Caco-2 (cell line): ENCODE measurements at regions not wholly inside any gene's neighbourhood (a gene's known extent, or its start where the extent isn't known, plus 50 kb on each side); places are given as distances from the start of the nearest gene placed in this dataset.

Experiments used
- BruUV-seq: library from RNA; stranded (reverse); fragments of 400-500 nt; replicated peaks from 2 replicates; lab custom pipeline; 2021; lab: Mats Ljungman, UMichigan
- CTCF ChIA-PET: fragments of 300-600 bp; sonication (Branson Sonifier 250); formaldehyde crosslinking; loops from one replicate; lab custom pipeline; 2022; ENCODE audit warnings: antibody characterized with exemption; lab: Charles Lee
- POLR2A ChIA-PET: fragments of 300-600 bp; sonication (Branson Sonifier 250); formaldehyde crosslinking; loops from one replicate; lab custom pipeline; 2022; ENCODE audit warnings: antibody characterized with exemption; lab: Charles Lee
- DNase-seq, 2 experiments: peaks; one replicate each; pipeline versions ENCODE4 v3.0.0 to v3.0.0-alpha.2; 2020 to 2022
- H3K27me3 ChIP-seq: replicated peaks from 2 replicates; pipeline ENCODE4 v1.6.0; 2011; ENCODE audit warnings: low read length; ENCODE audit not compliant: control insufficient read depth, insufficient read depth
- H3K36me3 ChIP-seq: 2 replicates; pipeline ENCODE4 v1.5.1; 2011; ENCODE audit warnings: low read length; ENCODE audit not compliant: control insufficient read depth, insufficient read depth
- H3K4me1 ChIP-seq: fragments of 250-450 bp; sonication (Bioruptor Pico); 2 replicates; pipeline ENCODE4 v1.5.1; 2020; ENCODE audit warnings: mild to moderate bottlenecking
- H3K4me3 ChIP-seq: 2 replicates; pipeline ENCODE4 v1.5.1; 2011; ENCODE audit warnings: low read depth, mild to moderate bottlenecking, control low read depth, low read length
- H3K9me3 ChIP-seq: fragments of 250-450 bp; sonication (Bioruptor Pico); 2 replicates; pipeline ENCODE4 v1.5.1; 2020; ENCODE audit warnings: mild to moderate bottlenecking, moderate library complexity
- H3K27ac Mint-ChIP-seq: one replicate; pipeline ENCODE4 v1.8.0; 2022; ENCODE audit warnings: mixed read lengths; ENCODE audit not compliant: unreplicated experiment
- H3K27me3 Mint-ChIP-seq: one replicate; pipeline ENCODE4 v1.8.0; 2022; ENCODE audit warnings: mixed read lengths; ENCODE audit not compliant: insufficient read depth, unreplicated experiment
- H3K36me3 Mint-ChIP-seq: one replicate; pipeline ENCODE4 v1.8.0; 2022; ENCODE audit warnings: mild to moderate bottlenecking, mixed read lengths; ENCODE audit not compliant: insufficient read depth, unreplicated experiment
- H3K4me1 Mint-ChIP-seq: one replicate; pipeline ENCODE4 v1.8.0; 2022; ENCODE audit warnings: low read depth, mixed read lengths; ENCODE audit not compliant: unreplicated experiment
- H3K4me3 Mint-ChIP-seq: one replicate; pipeline ENCODE4 v1.8.0; 2022; ENCODE audit warnings: mild to moderate bottlenecking, moderate library complexity, mixed read lengths; ENCODE audit not compliant: unreplicated experiment
- H3K9me3 Mint-ChIP-seq: one replicate; pipeline ENCODE4 v1.8.0; 2022; ENCODE audit warnings: mixed read lengths; ENCODE audit not compliant: unreplicated experiment
- CTCF ChIP-seq, 2 experiments: fragments of 200-600 bp in 1 of 2; IDR thresholded peaks; 1 replicate in 1 of 2; 2 replicates in 1 of 2; pipeline versions ENCODE4 v1.5.1 to v1.8.0; 2011 to 2022; ENCODE audit warnings: antibody characterized with exemption in 1 of 2, control low read depth in 1 of 2, inconsistent platforms in 1 of 2, low read depth in 1 of 2, low read length in 1 of 2, mild to moderate bottlenecking in 1 of 2, moderate library complexity in 1 of 2; ENCODE audit not compliant: insufficient read depth in 1 of 2, severe bottlenecking in 1 of 2, unreplicated experiment in 1 of 2
- intact Hi-C: fragments of 100-400 bp; cut with micrococcal nuclease; formaldehyde crosslinking; loops from one replicate; pipeline ENCODE4 v1.10.0; 2022; ENCODE audit not compliant: unreplicated experiment

- Histone ChIP-seq H3K36me3 (no peaks in the 10 kb centered on the region), H3K4me3 (no peak overlapping the region), H3K27me3 (no peaks in the 10 kb centered on the region), H3K9me3 (0 out of 2 replicates have a peak, but pooled peaks cover 4% of the 10 kb centered on the region), H3K4me1 (no peaks in the 10 kb centered on the region)
- BruUV-seq, result no TSS peak
- CTCF ChIA-PET, result no interaction called here
- intact Hi-C loops, result no loop called here
- no peak overlapping the region for H3K4me3 Mint-ChIP-seq
- peaks cover 11% of the 10 kb centered on the region for H3K9me3 Mint-ChIP-seq
- no peaks in the 10 kb centered on the region for H3K27me3 Mint-ChIP-seq
- no peak for TF ChIP-seq CTCF (IDR thresholded peaks at IDR 0.05; ENCODE audit: insufficient read depth in 1 of 2, low read depth in 1 of 2, low read length in 1 of 2, severe bottlenecking in 1 of 2, unreplicated experiment in 1 of 2)
- no peak overlapping the region for H3K27ac Mint-ChIP-seq
- DNase-seq, result no peak
- no peaks in the 10 kb centered on the region for H3K36me3 Mint-ChIP-seq
- POLR2A ChIA-PET, result no interaction called here
- H3K4me1 Mint-ChIP-seq, result no peaks in the 10 kb centered on the region
Measured at GRCh38 chr5:124093658-124094057, 581.7 kb downstream of the CSNK1G3 start.

DNA sequence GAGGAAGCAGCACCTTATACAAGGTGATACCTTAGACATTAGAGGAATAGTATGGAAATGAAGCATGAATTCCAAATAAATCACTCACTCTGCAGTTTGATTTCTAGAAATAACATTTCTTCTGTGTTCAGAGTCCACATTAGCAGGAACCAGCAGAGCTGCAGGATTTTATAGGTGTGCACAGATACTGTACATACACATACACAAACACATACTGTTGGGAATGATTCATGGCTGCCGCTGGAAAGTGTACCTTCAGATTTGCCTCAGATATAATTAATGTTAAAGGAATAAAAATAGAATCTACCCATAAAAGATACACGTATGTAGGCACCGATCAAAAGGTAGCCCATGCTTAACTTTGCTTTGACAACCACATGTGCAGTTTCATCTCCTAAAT, 578.1 kb downstream of the CSNK1G3 start:
- Mint-ChIP-seq H3K27me3 (no peaks in the 10 kb centered on the region), H3K4me3 (no peak overlapping the region), H3K27ac (no peak overlapping the region), H3K4me1 (no peaks in the 10 kb centered on the region), H3K9me3 (peaks cover 9% of the 10 kb centered on the region), H3K36me3 (no peaks in the 10 kb centered on the region)
- Histone ChIP-seq H3K36me3 (no peaks in the 10 kb centered on the region), H3K27me3 (no peaks in the 10 kb centered on the region), H3K4me1 (no peaks in the 10 kb centered on the region), H3K4me3 (no peak overlapping the region), H3K9me3 (0 out of 2 replicates have a peak, but pooled peaks cover 4% of the 10 kb centered on the region)
- POLR2A ChIA-PET, result no interaction called here
- DNase-seq, result no peak
- no TSS peak for BruUV-seq
- intact Hi-C loops, result no loop called here
- CTCF ChIA-PET, result no interaction called here
- TF ChIP-seq CTCF (IDR thresholded peaks at IDR 0.05; ENCODE audit: insufficient read depth in 1 of 2, low read depth in 1 of 2, low read length in 1 of 2, severe bottlenecking in 1 of 2, unreplicated experiment in 1 of 2), result no peak

DNA sequence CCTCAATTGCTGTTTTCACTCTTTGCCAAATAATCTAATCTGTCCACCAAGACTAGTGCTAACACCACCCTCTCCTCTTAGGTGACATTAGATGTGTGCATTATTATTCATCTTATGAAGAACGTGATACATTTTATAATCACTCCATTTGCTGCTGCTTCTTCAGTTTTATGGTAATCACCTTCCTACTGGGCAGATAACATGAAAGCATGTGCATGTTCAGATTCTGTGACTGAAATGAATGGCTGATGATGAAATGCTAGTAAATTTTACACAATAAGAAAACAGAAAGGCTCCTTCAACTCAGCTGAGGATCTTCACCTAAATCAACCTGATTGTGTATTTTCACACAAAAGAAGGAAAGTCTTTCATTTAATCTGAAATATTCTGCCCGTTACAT, 577.6 kb downstream of the CSNK1G3 start:
- no peak for TF ChIP-seq CTCF (IDR thresholded peaks at IDR 0.05; ENCODE audit: insufficient read depth in 1 of 2, low read depth in 1 of 2, low read length in 1 of 2, severe bottlenecking in 1 of 2, unreplicated experiment in 1 of 2)
- intact Hi-C loops, result no loop called here
- Histone ChIP-seq H3K4me1 (no peaks in the 10 kb centered on the region), H3K9me3 (0 out of 2 replicates have a peak, but pooled peaks cover 4% of the 10 kb centered on the region), H3K36me3 (no peaks in the 10 kb centered on the region), H3K27me3 (no peaks in the 10 kb centered on the region), H3K4me3 (no peak overlapping the region)
- no TSS peak for BruUV-seq
- no peaks in the 10 kb centered on the region for H3K4me1 Mint-ChIP-seq
- no peaks in the 10 kb centered on the region for H3K36me3 Mint-ChIP-seq
- ChIA-PET CTCF (no interaction called here), POLR2A (no interaction called here)
- no peak for DNase-seq
- H3K9me3 Mint-ChIP-seq, result peaks cover 3% of the 10 kb centered on the region
- no peak overlapping the region for H3K27ac Mint-ChIP-seq
- no peaks in the 10 kb centered on the region for H3K27me3 Mint-ChIP-seq
- H3K4me3 Mint-ChIP-seq, result no peak overlapping the region
